ENCODE measurements at regions not wholly inside any gene's neighbourhood (a gene's known extent, or its start where the extent isn't known, plus 50 kb on each side); places are given as distances from the start of the nearest gene placed in this dataset.

- no peaks in the 10 kb centered on the region for H3K36me3 ChIP-seq (ENCODE audit: control insufficient read depth in 2 of 2, insufficient read depth in 2 of 2, low read length in 1 of 2)
- H3K27me3 ChIP-seq (ENCODE audit: control insufficient read depth in 2 of 2, insufficient read depth in 1 of 2, low read length in 1 of 2), result no peaks in the 10 kb centered on the region
- H3K4me1 ChIP-seq (ENCODE audit: control insufficient read depth in 2 of 2, insufficient read depth in 2 of 2, low read length in 2 of 2), result no peaks in the 10 kb centered on the region
- DNase-seq (ENCODE audit: low read depth in 6 of 9, low spot score in 9 of 9), result no peak
- WGBS, result 96% methylated on average over 1 of the region's 1 CpG
- no peak overlapping the region for H3K4me3 ChIP-seq (ENCODE audit: low read length in 2 of 2)
- no peak overlapping the region for H3K27ac ChIP-seq (ENCODE audit: low read depth in 1 of 2, low read length in 1 of 2)
- H3K9me3 ChIP-seq (ENCODE audit: control insufficient read depth in 2 of 2, insufficient read depth in 1 of 2, low read length in 1 of 2), result no peaks in the 10 kb centered on the region
Measured at GRCh38 chr12:97293541-97293940, 169.1 kb upstream of the RMST start.

GRCh38 chr12:97299847-97300246 lies 162.8 kb upstream of the RMST start:
- WGBS, result 91% methylated on average over 5 of the region's 5 CpGs
- DNase-seq (ENCODE audit: low read depth in 6 of 9, low spot score in 9 of 9), result no peak
- H3K9me3 ChIP-seq (ENCODE audit: control insufficient read depth in 2 of 2, insufficient read depth in 1 of 2, low read length in 1 of 2), result no peaks in the 10 kb centered on the region
- no peaks in the 10 kb centered on the region for H3K27me3 ChIP-seq (ENCODE audit: control insufficient read depth in 2 of 2, insufficient read depth in 1 of 2, low read length in 1 of 2)
- no peak overlapping the region for H3K27ac ChIP-seq (ENCODE audit: low read depth in 1 of 2, low read length in 1 of 2)
- no peaks in the 10 kb centered on the region for H3K4me1 ChIP-seq (ENCODE audit: control insufficient read depth in 2 of 2, insufficient read depth in 2 of 2, low read length in 2 of 2)
- H3K36me3 ChIP-seq (ENCODE audit: control insufficient read depth in 2 of 2, insufficient read depth in 2 of 2, low read length in 1 of 2), result no peaks in the 10 kb centered on the region
- no peak overlapping the region for H3K4me3 ChIP-seq (ENCODE audit: low read length in 2 of 2)

- H3K4me1 ChIP-seq (ENCODE audit: control insufficient read depth in 2 of 2, insufficient read depth in 2 of 2, low read length in 2 of 2), result no peaks in the 10 kb centered on the region
- H3K27me3 ChIP-seq (ENCODE audit: control insufficient read depth in 2 of 2, insufficient read depth in 1 of 2, low read length in 1 of 2), result no peaks in the 10 kb centered on the region
- H3K36me3 ChIP-seq (ENCODE audit: control insufficient read depth in 2 of 2, insufficient read depth in 2 of 2, low read length in 1 of 2), result no peaks in the 10 kb centered on the region
- 87% methylated on average over 5 of the region's 5 CpGs for WGBS
- no peak for DNase-seq (ENCODE audit: low read depth in 6 of 9, low spot score in 9 of 9)
- no peaks in the 10 kb centered on the region for H3K9me3 ChIP-seq (ENCODE audit: control insufficient read depth in 2 of 2, insufficient read depth in 1 of 2, low read length in 1 of 2)
- no peak overlapping the region for H3K27ac ChIP-seq (ENCODE audit: low read depth in 1 of 2, low read length in 1 of 2)
- H3K4me3 ChIP-seq (ENCODE audit: low read length in 2 of 2), result no peak overlapping the region
Measured at GRCh38 chr12:97300431-97300830, 162.2 kb upstream of the RMST start.

GRCh38 chr12:97300891-97301290 lies 161.7 kb upstream of the RMST start:
- Histone ChIP-seq H3K27me3 (ENCODE audit: control insufficient read depth in 2 of 2, insufficient read depth in 1 of 2, low read length in 1 of 2) (no peaks in the 10 kb centered on the region), H3K27ac (ENCODE audit: low read depth in 1 of 2, low read length in 1 of 2) (no peak overlapping the region), H3K36me3 (ENCODE audit: control insufficient read depth in 2 of 2, insufficient read depth in 2 of 2, low read length in 1 of 2) (no peaks in the 10 kb centered on the region), H3K4me3 (ENCODE audit: low read length in 2 of 2) (no peak overlapping the region), H3K9me3 (ENCODE audit: control insufficient read depth in 2 of 2, insufficient read depth in 1 of 2, low read length in 1 of 2) (no peaks in the 10 kb centered on the region), H3K4me1 (ENCODE audit: control insufficient read depth in 2 of 2, insufficient read depth in 2 of 2, low read length in 2 of 2) (no peaks in the 10 kb centered on the region)
- no peak for DNase-seq (ENCODE audit: low read depth in 6 of 9, low spot score in 9 of 9)
- 63% methylated on average over 1 of the region's 1 CpG for WGBS

- Histone ChIP-seq H3K4me1 (ENCODE audit: control insufficient read depth in 2 of 2, insufficient read depth in 2 of 2, low read length in 2 of 2) (no peaks in the 10 kb centered on the region), H3K4me3 (ENCODE audit: low read length in 2 of 2) (no peak overlapping the region), H3K27me3 (ENCODE audit: control insufficient read depth in 2 of 2, insufficient read depth in 1 of 2, low read length in 1 of 2) (no peaks in the 10 kb centered on the region), H3K9me3 (ENCODE audit: control insufficient read depth in 2 of 2, insufficient read depth in 1 of 2, low read length in 1 of 2) (no peaks in the 10 kb centered on the region), H3K36me3 (ENCODE audit: control insufficient read depth in 2 of 2, insufficient read depth in 2 of 2, low read length in 1 of 2) (no peaks in the 10 kb centered on the region), H3K27ac (ENCODE audit: low read depth in 1 of 2, low read length in 1 of 2) (no peak overlapping the region)
- no peak for DNase-seq (ENCODE audit: low read depth in 6 of 9, low spot score in 9 of 9)
- 88% methylated on average over 3 of the region's 3 CpGs for WGBS
Measured at GRCh38 chr12:97301576-97301975, 161.0 kb upstream of the RMST start.

- no peaks in the 10 kb centered on the region for H3K4me1 ChIP-seq (ENCODE audit: control insufficient read depth in 2 of 2, insufficient read depth in 2 of 2, low read length in 2 of 2)
- DNase-seq (ENCODE audit: low read depth in 6 of 9, low spot score in 9 of 9), result no peak
- WGBS, result 96% methylated on average over 4 of the region's 4 CpGs
- no peaks in the 10 kb centered on the region for H3K36me3 ChIP-seq (ENCODE audit: control insufficient read depth in 2 of 2, insufficient read depth in 2 of 2, low read length in 1 of 2)
- H3K27ac ChIP-seq (ENCODE audit: low read depth in 1 of 2, low read length in 1 of 2), result no peak overlapping the region
- no peaks in the 10 kb centered on the region for H3K27me3 ChIP-seq (ENCODE audit: control insufficient read depth in 2 of 2, insufficient read depth in 1 of 2, low read length in 1 of 2)
- H3K9me3 ChIP-seq (ENCODE audit: control insufficient read depth in 2 of 2, insufficient read depth in 1 of 2, low read length in 1 of 2), result no peaks in the 10 kb centered on the region
- H3K4me3 ChIP-seq (ENCODE audit: low read length in 2 of 2), result no peak overlapping the region
Measured at GRCh38 chr12:97305651-97306050, 157.0 kb upstream of the RMST start.

- Histone ChIP-seq H3K36me3 (ENCODE audit: control insufficient read depth in 2 of 2, insufficient read depth in 2 of 2, low read length in 1 of 2) (no peaks in the 10 kb centered on the region), H3K4me1 (ENCODE audit: control insufficient read depth in 2 of 2, insufficient read depth in 2 of 2, low read length in 2 of 2) (no peaks in the 10 kb centered on the region), H3K27me3 (ENCODE audit: control insufficient read depth in 2 of 2, insufficient read depth in 1 of 2, low read length in 1 of 2) (no peaks in the 10 kb centered on the region), H3K27ac (ENCODE audit: low read depth in 1 of 2, low read length in 1 of 2) (no peak overlapping the region), H3K4me3 (ENCODE audit: low read length in 2 of 2) (no peak overlapping the region), H3K9me3 (ENCODE audit: control insufficient read depth in 2 of 2, insufficient read depth in 1 of 2, low read length in 1 of 2) (no peaks in the 10 kb centered on the region)
- WGBS, result 25% methylated on average over 3 of the region's 3 CpGs
- no peak for DNase-seq (ENCODE audit: low read depth in 6 of 9, low spot score in 9 of 9)
Measured at GRCh38 chr12:97306147-97306546, 156.5 kb upstream of the RMST start.

- no peaks in the 10 kb centered on the region for H3K27me3 ChIP-seq (ENCODE audit: control insufficient read depth in 2 of 2, insufficient read depth in 1 of 2, low read length in 1 of 2)
- H3K4me3 ChIP-seq (ENCODE audit: low read length in 2 of 2), result no peak overlapping the region
- WGBS, result 5% methylated on average over 1 of the region's 1 CpG
- H3K4me1 ChIP-seq (ENCODE audit: control insufficient read depth in 2 of 2, insufficient read depth in 2 of 2, low read length in 2 of 2), result no peaks in the 10 kb centered on the region
- peak in 8 of 9 donors; percentile 23 to 62 (median 37) for DNase-seq (ENCODE audit: low read depth in 6 of 9, low spot score in 9 of 9)
- no peak overlapping the region for H3K27ac ChIP-seq (ENCODE audit: low read depth in 1 of 2, low read length in 1 of 2)
- no peaks in the 10 kb centered on the region for H3K9me3 ChIP-seq (ENCODE audit: control insufficient read depth in 2 of 2, insufficient read depth in 1 of 2, low read length in 1 of 2)
- no peaks in the 10 kb centered on the region for H3K36me3 ChIP-seq (ENCODE audit: control insufficient read depth in 2 of 2, insufficient read depth in 2 of 2, low read length in 1 of 2)
Measured at GRCh38 chr12:97308576-97309198, 153.9 kb upstream of the RMST start.

GRCh38 chr12:97309921-97310320 lies 152.7 kb upstream of the RMST start:
- Histone ChIP-seq H3K4me1 (ENCODE audit: control insufficient read depth in 2 of 2, insufficient read depth in 2 of 2, low read length in 2 of 2) (no peaks in the 10 kb centered on the region), H3K4me3 (ENCODE audit: low read length in 2 of 2) (no peak overlapping the region), H3K36me3 (ENCODE audit: control insufficient read depth in 2 of 2, insufficient read depth in 2 of 2, low read length in 1 of 2) (no peaks in the 10 kb centered on the region), H3K27ac (ENCODE audit: low read depth in 1 of 2, low read length in 1 of 2) (no peak overlapping the region), H3K9me3 (ENCODE audit: control insufficient read depth in 2 of 2, insufficient read depth in 1 of 2, low read length in 1 of 2) (no peaks in the 10 kb centered on the region), H3K27me3 (ENCODE audit: control insufficient read depth in 2 of 2, insufficient read depth in 1 of 2, low read length in 1 of 2) (no peaks in the 10 kb centered on the region)
- 93% methylated on average over 5 of the region's 5 CpGs for WGBS
- no peak for DNase-seq (ENCODE audit: low read depth in 6 of 9, low spot score in 9 of 9)
